ENCODE measurements at regions not wholly inside any gene's neighbourhood (a gene's known extent, or its start where the extent isn't known, plus 50 kb on each side); places are given as distances from the start of the nearest gene placed in this dataset.

DNA sequence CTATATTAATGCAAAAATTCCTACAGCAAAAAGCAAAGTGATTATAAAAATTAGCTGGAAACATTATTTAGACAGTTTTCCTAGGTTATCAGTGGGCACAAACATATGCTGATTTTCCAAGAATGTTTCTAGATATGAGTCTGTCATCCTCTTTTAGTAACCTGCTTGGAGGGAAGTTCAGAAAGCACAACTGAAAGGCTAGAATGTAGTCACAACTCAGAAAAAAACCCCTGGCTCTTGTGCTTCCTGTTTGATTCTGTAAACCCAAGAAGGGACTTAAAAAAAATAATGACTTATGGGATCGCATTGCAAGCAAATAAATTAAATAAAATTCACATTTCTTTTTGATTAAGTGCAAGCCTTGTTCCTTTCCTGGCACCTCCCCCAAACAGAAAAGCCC is 708.4 kb upstream of the EPHA7 start:
- TF ChIP-seq POLR2A (IDR thresholded peaks at IDR 0.05) (no peak), CTCF (IDR thresholded peaks at IDR 0.05) (no peak)

All from thyroid gland (tissue), 4 donors.